WTC11 (cell line): ENCODE measurements at regions not wholly inside any gene's neighbourhood (a gene's known extent, or its start where the extent isn't known, plus 50 kb on each side); places are given as distances from the start of the nearest gene placed in this dataset.

Source experiments
- ATAC-seq: fragments of 200-7000 bp; cut with Tn5 transposase; 2 replicates; pipeline ENCODE4 v1.10.0; 2021; ENCODE audit warnings: mild to moderate bottlenecking, moderate library complexity
- CTCF ChIA-PET: fragments of 300-600 bp; sonication (Branson Sonifier 250); formaldehyde crosslinking; loops from one replicate; lab custom pipeline; 2021; ENCODE audit warnings: antibody characterized with exemption; lab: Charles Lee
- POLR2A ChIA-PET: fragments of 350-600 bp; sonication (Branson Sonifier 250); formaldehyde crosslinking; loops from one replicate; lab custom pipeline; 2021; ENCODE audit warnings: antibody characterized with exemption; lab: Charles Lee
- DNase-seq: peaks from one replicate; pipeline ENCODE4 v3.0.0; 2021; ENCODE audit warnings: low spot score
- H3K27ac Mint-ChIP-seq: 2 replicates; pipeline ENCODE4 v1.8.0; 2021; ENCODE audit warnings: mixed read lengths
- H3K27me3 Mint-ChIP-seq: 2 replicates; pipeline ENCODE4 v1.8.0; 2021; ENCODE audit warnings: low read depth, mild to moderate bottlenecking, moderate library complexity, mixed read lengths
- H3K36me3 Mint-ChIP-seq: 2 replicates; pipeline ENCODE4 v1.8.0; 2021; ENCODE audit warnings: mixed read lengths
- H3K4me1 Mint-ChIP-seq: 2 replicates; pipeline ENCODE4 v1.8.0; 2022; ENCODE audit warnings: mixed read lengths
- H3K4me3 Mint-ChIP-seq: 2 replicates; pipeline ENCODE4 v1.8.0; 2021; ENCODE audit warnings: mild to moderate bottlenecking, moderate library complexity, mixed read lengths
- H3K9me3 Mint-ChIP-seq: 2 replicates; pipeline ENCODE4 v1.8.0; 2021; ENCODE audit warnings: mixed read lengths
- ATF1 ChIP-seq: sonication (generic); formaldehyde crosslinking; IDR thresholded peaks from 2 replicates; pipeline ENCODE4 v1.8.1; 2023; ENCODE audit warnings: mild to moderate bottlenecking, moderate library complexity, missing genetic modification reagents
- CREB1 ChIP-seq: sonication (generic); formaldehyde crosslinking; IDR thresholded peaks from 2 replicates; pipeline ENCODE4 v1.8.0; 2023; ENCODE audit warnings: mild to moderate bottlenecking, missing genetic modification reagents
- E2F1 ChIP-seq: sonication (generic); formaldehyde crosslinking; IDR thresholded peaks from 2 replicates; pipeline ENCODE4 v1.8.0; 2022; ENCODE audit warnings: mild to moderate bottlenecking, missing genetic modification reagents
- EMX1 ChIP-seq: fragments of 250-450 bp; sonication (Bioruptor Pico); IDR thresholded peaks from 2 replicates; pipeline ENCODE4 v1.8.0; 2021; ENCODE audit warnings: mild to moderate bottlenecking
- NFATC4 ChIP-seq: fragments of 250-450 bp; sonication (Bioruptor Pico); IDR thresholded peaks from 2 replicates; pipeline ENCODE4 v1.9.0; 2021; ENCODE audit warnings: mild to moderate bottlenecking
- OVOL2 ChIP-seq: fragments of 250-450 bp; sonication (Bioruptor Pico); IDR thresholded peaks from 2 replicates; pipeline ENCODE4 v1.9.0; 2021; ENCODE audit warnings: mild to moderate bottlenecking, borderline replicate concordance
- PRRX2 ChIP-seq: fragments of 250-450 bp; sonication (Bioruptor Pico); IDR thresholded peaks from 2 replicates; pipeline ENCODE4 v1.8.0; 2021; ENCODE audit warnings: mild to moderate bottlenecking
- TEAD1 ChIP-seq: sonication (generic); formaldehyde crosslinking; IDR thresholded peaks from 2 replicates; pipeline ENCODE4 v1.8.0; 2022; ENCODE audit warnings: mild to moderate bottlenecking, missing genetic modification reagents
- TP53 ChIP-seq: sonication (generic); formaldehyde crosslinking; IDR thresholded peaks from 2 replicates; pipeline ENCODE4 v1.8.1; 2023; ENCODE audit warnings: mild to moderate bottlenecking, missing genetic modification reagents
- USF1 ChIP-seq: sonication (generic); formaldehyde crosslinking; IDR thresholded peaks from 2 replicates; pipeline ENCODE4 v1.8.0; 2022; ENCODE audit warnings: mild to moderate bottlenecking, missing genetic modification reagents
- TF ChIP-seq, protein P1 (sequence below): fragments of 250-450 bp; sonication (Bioruptor Pico); conservative IDR thresholded peaks from 2 replicates; pipeline ENCODE4 v1.9.0; 2021; ENCODE audit warnings: mild to moderate bottlenecking
- TF ChIP-seq, protein P2 (sequence below): sonication (generic); formaldehyde crosslinking; conservative IDR thresholded peaks from 2 replicates; pipeline ENCODE4 v1.8.1; 2022; ENCODE audit warnings: mild to moderate bottlenecking, missing genetic modification reagents
- TF ChIP-seq, protein P3 (sequence below): fragments of 250-450 bp; sonication (Bioruptor Pico); IDR thresholded peaks from 2 replicates; pipeline ENCODE4 v1.8.0; 2021; ENCODE audit warnings: mild to moderate bottlenecking
- TF ChIP-seq, protein P4 (sequence below): sonication (generic); formaldehyde crosslinking; IDR thresholded peaks from 2 replicates; pipeline ENCODE4 v1.8.0; 2022; ENCODE audit warnings: missing genetic modification reagents

DNA sequence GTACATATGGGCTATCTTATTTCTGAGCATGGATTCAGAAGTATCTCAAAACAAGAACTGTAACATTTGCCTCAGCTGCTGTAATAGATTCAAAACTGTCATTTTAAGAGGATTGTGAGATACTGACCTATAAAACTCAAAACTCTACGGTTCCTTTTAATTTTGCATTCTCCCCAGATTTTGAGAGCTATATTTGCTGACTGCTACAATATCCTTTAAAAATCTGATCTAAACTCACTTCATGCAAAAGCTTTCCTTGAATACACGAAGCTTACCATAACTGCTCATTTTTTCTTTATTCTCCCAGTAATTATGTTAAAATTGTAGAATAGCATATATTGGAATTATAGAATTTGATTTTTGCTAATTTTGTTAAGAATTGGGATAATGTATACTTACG lies 158.7 kb upstream of the ROBO1 start (continued):
- TF ChIP-seq USF1 (CRISPR knock-in tag) (no peak), EMX1 (CRISPR knock-in tag) (no peak), ATF1 (CRISPR knock-in tag) (no peak), TP53 (CRISPR knock-in tag) (no peak), PRRX2 (CRISPR knock-in tag) (no peak)

DNA sequence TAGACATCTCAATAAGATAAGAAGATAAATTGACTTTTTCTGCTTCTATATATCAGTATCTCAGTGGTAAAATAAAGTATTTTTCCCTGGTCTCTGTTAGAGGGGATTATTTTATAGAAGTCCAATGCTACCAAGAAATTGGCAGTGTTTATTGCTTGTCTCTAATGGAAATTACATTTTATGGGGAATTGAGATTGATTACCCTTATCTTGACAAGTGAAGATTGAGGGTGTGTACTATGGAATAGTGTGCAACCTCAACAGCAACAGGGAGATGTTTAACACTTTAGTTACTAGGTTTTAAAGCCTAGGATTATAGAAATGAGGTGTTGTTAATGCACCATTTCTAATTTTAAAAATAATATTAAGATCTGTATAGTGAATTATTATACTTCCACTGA lies 154.8 kb upstream of the ROBO1 start:
- POLR2A ChIA-PET, result no interaction called here
- CTCF ChIA-PET, result no interaction called here
- no peak for ATAC-seq
- H3K4me3 Mint-ChIP-seq, result no peak overlapping the region
- H3K27ac Mint-ChIP-seq, result no peak overlapping the region
- H3K36me3 Mint-ChIP-seq, result no peaks in the 10 kb centered on the region
- H3K9me3 Mint-ChIP-seq, result no peaks in the 10 kb centered on the region
- DNase-seq, result no peak
- H3K27me3 Mint-ChIP-seq, result no peaks in the 10 kb centered on the region
- H3K4me1 Mint-ChIP-seq, result 0 out of 2 replicates have a peak, but pooled peaks cover 1% of the 10 kb centered on the region
- TF ChIP-seq CREB1 (no peak), NFATC4 (CRISPR knock-in tag) (no peak), TEAD1 (no peak)
- TF ChIP-seq, protein P1, sequence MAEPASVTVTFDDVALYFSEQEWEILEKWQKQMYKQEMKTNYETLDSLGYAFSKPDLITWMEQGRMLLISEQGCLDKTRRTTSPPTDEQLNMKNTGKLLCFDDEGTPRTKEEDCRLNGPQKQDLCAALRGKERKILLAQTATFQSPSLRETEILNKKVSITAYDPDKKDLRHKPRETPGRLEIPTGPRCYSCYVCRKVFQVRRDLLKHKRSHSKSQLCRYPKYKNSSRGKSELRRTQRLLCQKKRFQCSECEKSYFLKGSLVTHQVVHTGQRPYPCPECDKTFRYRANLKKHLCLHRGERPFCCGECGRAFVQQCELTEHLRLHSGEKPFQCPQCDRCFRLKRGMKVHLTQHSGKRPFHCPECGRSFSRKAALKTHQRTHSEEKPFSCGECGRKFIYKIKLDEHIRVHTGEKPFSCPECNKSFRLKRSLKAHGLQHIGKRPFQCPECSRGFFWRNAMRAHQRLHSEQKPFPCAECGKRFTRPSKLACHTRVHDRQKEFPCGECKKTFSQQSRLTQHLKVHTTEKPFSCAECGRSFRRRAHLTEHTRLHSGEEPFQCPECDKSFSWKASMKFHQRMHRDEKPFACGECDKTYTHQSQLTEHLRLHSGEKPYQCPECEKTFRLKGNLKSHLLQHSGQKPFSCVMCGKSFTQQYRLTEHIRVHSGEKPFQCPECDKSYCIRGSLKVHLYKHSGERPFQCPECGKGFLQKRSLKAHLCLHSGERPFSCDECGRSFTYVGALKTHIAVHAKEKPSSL (CRISPR knock-in tag), result no peak
- TF ChIP-seq, protein P2, sequence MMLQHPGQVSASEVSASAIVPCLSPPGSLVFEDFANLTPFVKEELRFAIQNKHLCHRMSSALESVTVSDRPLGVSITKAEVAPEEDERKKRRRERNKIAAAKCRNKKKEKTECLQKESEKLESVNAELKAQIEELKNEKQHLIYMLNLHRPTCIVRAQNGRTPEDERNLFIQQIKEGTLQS (CRISPR knock-in tag), result no peak

GRCh38 chr3:79917561-79917960 lies 149.8 kb upstream of the ROBO1 start:
- Mint-ChIP-seq H3K27ac (0 out of 2 replicates have a peak overlapping the region, but pooled peaks have one; percentile 24), H3K36me3 (no peaks in the 10 kb centered on the region), H3K4me3 (no peak overlapping the region), H3K4me1 (0 out of 2 replicates have a peak, but pooled peaks cover 5% of the 10 kb centered on the region), H3K27me3 (no peaks in the 10 kb centered on the region), H3K9me3 (no peaks in the 10 kb centered on the region)
- CTCF ChIA-PET, result no interaction called here
- ATAC-seq (peak; percentile 65), DNase-seq (no peak)
- POLR2A ChIA-PET, result interaction anchor here (0.7 kb wide), 2 partner anchors 20 to 25 kb away, joined by 5 to 6 read pairs; no protein-coding TSS in a partner anchor
- TF ChIP-seq, protein P3, sequence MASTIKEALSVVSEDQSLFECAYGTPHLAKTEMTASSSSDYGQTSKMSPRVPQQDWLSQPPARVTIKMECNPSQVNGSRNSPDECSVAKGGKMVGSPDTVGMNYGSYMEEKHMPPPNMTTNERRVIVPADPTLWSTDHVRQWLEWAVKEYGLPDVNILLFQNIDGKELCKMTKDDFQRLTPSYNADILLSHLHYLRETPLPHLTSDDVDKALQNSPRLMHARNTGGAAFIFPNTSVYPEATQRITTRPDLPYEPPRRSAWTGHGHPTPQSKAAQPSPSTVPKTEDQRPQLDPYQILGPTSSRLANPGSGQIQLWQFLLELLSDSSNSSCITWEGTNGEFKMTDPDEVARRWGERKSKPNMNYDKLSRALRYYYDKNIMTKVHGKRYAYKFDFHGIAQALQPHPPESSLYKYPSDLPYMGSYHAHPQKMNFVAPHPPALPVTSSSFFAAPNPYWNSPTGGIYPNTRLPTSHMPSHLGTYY (CRISPR knock-in tag), result no peak
- TF ChIP-seq, protein P4, sequence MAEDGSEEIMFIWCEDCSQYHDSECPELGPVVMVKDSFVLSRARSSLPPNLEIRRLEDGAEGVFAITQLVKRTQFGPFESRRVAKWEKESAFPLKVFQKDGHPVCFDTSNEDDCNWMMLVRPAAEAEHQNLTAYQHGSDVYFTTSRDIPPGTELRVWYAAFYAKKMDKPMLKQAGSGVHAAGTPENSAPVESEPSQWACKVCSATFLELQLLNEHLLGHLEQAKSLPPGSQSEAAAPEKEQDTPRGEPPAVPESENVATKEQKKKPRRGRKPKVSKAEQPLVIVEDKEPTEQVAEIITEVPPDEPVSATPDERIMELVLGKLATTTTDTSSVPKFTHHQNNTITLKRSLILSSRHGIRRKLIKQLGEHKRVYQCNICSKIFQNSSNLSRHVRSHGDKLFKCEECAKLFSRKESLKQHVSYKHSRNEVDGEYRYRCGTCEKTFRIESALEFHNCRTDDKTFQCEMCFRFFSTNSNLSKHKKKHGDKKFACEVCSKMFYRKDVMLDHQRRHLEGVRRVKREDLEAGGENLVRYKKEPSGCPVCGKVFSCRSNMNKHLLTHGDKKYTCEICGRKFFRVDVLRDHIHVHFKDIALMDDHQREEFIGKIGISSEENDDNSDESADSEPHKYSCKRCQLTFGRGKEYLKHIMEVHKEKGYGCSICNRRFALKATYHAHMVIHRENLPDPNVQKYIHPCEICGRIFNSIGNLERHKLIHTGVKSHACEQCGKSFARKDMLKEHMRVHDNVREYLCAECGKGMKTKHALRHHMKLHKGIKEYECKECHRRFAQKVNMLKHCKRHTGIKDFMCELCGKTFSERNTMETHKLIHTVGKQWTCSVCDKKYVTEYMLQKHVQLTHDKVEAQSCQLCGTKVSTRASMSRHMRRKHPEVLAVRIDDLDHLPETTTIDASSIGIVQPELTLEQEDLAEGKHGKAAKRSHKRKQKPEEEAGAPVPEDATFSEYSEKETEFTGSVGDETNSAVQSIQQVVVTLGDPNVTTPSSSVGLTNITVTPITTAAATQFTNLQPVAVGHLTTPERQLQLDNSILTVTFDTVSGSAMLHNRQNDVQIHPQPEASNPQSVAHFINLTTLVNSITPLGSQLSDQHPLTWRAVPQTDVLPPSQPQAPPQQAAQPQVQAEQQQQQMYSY (CRISPR knock-in tag), result no peak
- TF ChIP-seq E2F1 (no peak), OVOL2 (no peak)
